ENCODE measurements at regions not wholly inside any gene's neighbourhood (a gene's known extent, or its start where the extent isn't known, plus 50 kb on each side); places are given as distances from the start of the nearest gene placed in this dataset.

GRCh38 chr7:135853008-135853407 lies 104.4 kb upstream of the FAM180A start:
- H3K4me1 ChIP-seq, result no peaks in the 10 kb centered on the region
- no peaks in the 10 kb centered on the region for H3K27me3 ChIP-seq (ENCODE audit: control insufficient read depth, insufficient read depth, low read length)
- H3K9ac ChIP-seq, result no peak overlapping the region
- H3K9me3 ChIP-seq (ENCODE audit: control insufficient read depth, low read length), result no peaks in the 10 kb centered on the region
- H3K36me3 ChIP-seq (ENCODE audit: control insufficient read depth, insufficient read depth, low read length), result no peaks in the 10 kb centered on the region
- no peak for TF ChIP-seq CTCF (IDR thresholded peaks at IDR 0.05)
- H3K4me2 ChIP-seq (ENCODE audit: low read length), result no peak overlapping the region
- H3K4me3 ChIP-seq (ENCODE audit: low read depth, low read length), result no peak overlapping the region
- no peak overlapping the region for H2AFZ ChIP-seq
- H3K79me2 ChIP-seq, result no peaks in the 10 kb centered on the region
- H3K27ac ChIP-seq, result no peak overlapping the region

GRCh38 chr7:135847242-135847641 lies 98.6 kb upstream of the FAM180A start:
- H2AFZ ChIP-seq, result no peak overlapping the region
- H3K4me1 ChIP-seq, result no peaks in the 10 kb centered on the region
- no peaks in the 10 kb centered on the region for H3K79me2 ChIP-seq
- no peak overlapping the region for H3K4me2 ChIP-seq (ENCODE audit: low read length)
- H3K27ac ChIP-seq, result no peak overlapping the region
- H3K36me3 ChIP-seq (ENCODE audit: control insufficient read depth, insufficient read depth, low read length), result no peaks in the 10 kb centered on the region
- no peak for TF ChIP-seq CTCF (IDR thresholded peaks at IDR 0.05)
- H3K9ac ChIP-seq, result no peak overlapping the region
- no peaks in the 10 kb centered on the region for H3K27me3 ChIP-seq (ENCODE audit: control insufficient read depth, insufficient read depth, low read length)
- no peak overlapping the region for H3K4me3 ChIP-seq (ENCODE audit: low read depth, low read length)
- no peaks in the 10 kb centered on the region for H3K9me3 ChIP-seq (ENCODE audit: control insufficient read depth, low read length)

GRCh38 chr7:135846339-135846738 lies 97.7 kb upstream of the FAM180A start:
- Histone ChIP-seq H2AFZ (no peak overlapping the region), H3K4me3 (ENCODE audit: low read depth, low read length) (no peak overlapping the region), H3K9ac (no peak overlapping the region), H3K4me2 (ENCODE audit: low read length) (no peak overlapping the region), H3K27me3 (ENCODE audit: control insufficient read depth, insufficient read depth, low read length) (no peaks in the 10 kb centered on the region), H3K27ac (no peak overlapping the region), H3K36me3 (ENCODE audit: control insufficient read depth, insufficient read depth, low read length) (no peaks in the 10 kb centered on the region), H3K9me3 (ENCODE audit: control insufficient read depth, low read length) (no peaks in the 10 kb centered on the region), H3K79me2 (no peaks in the 10 kb centered on the region), H3K4me1 (no peaks in the 10 kb centered on the region)
- no peak for TF ChIP-seq CTCF (IDR thresholded peaks at IDR 0.05)

GRCh38 chr7:135845415-135846075 lies 96.9 kb upstream of the FAM180A start:
- H3K4me2 ChIP-seq (ENCODE audit: low read length), result no peak overlapping the region
- H3K27me3 ChIP-seq (ENCODE audit: control insufficient read depth, insufficient read depth, low read length), result no peaks in the 10 kb centered on the region
- H3K36me3 ChIP-seq (ENCODE audit: control insufficient read depth, insufficient read depth, low read length), result no peaks in the 10 kb centered on the region
- no peak for TF ChIP-seq CTCF (IDR thresholded peaks at IDR 0.05)
- no peak overlapping the region for H3K27ac ChIP-seq
- no peaks in the 10 kb centered on the region for H3K9me3 ChIP-seq (ENCODE audit: control insufficient read depth, low read length)
- H2AFZ ChIP-seq, result no peak overlapping the region
- H3K79me2 ChIP-seq, result no peaks in the 10 kb centered on the region
- no peaks in the 10 kb centered on the region for H3K4me1 ChIP-seq
- no peak overlapping the region for H3K9ac ChIP-seq
- H3K4me3 ChIP-seq (ENCODE audit: low read depth, low read length), result no peak overlapping the region

- H3K9me3 ChIP-seq (ENCODE audit: control insufficient read depth, low read length), result no peaks in the 10 kb centered on the region
- no peak overlapping the region for H3K4me2 ChIP-seq (ENCODE audit: low read length)
- TF ChIP-seq CTCF (IDR thresholded peaks at IDR 0.05), result no peak
- no peaks in the 10 kb centered on the region for H3K27me3 ChIP-seq (ENCODE audit: control insufficient read depth, insufficient read depth, low read length)
- no peaks in the 10 kb centered on the region for H3K4me1 ChIP-seq
- no peak overlapping the region for H2AFZ ChIP-seq
- no peaks in the 10 kb centered on the region for H3K79me2 ChIP-seq
- no peak overlapping the region for H3K4me3 ChIP-seq (ENCODE audit: low read depth, low read length)
- no peak overlapping the region for H3K27ac ChIP-seq
- no peak overlapping the region for H3K9ac ChIP-seq
- H3K36me3 ChIP-seq (ENCODE audit: control insufficient read depth, insufficient read depth, low read length), result no peaks in the 10 kb centered on the region
These were observed 96.3 kb upstream of the FAM180A start for GRCh38 chr7:135844903-135845302.

All from parathyroid adenoma (tissue), 2 donors.